Liver (tissue), 8 donors: ENCODE measurements at regions not wholly inside any gene's neighbourhood (a gene's known extent, or its start where the extent isn't known, plus 50 kb on each side); places are given as distances from the start of the nearest gene placed in this dataset.

ENCODE experiments used
- DNase-seq: peaks from one replicate; pipeline ENCODE4 v3.0.0-alpha.2; 2017; ENCODE audit warnings: low spot score
- H3K27ac ChIP-seq, 2 donors: one replicate each; pipeline ENCODE4 v1.7.0; 2013; ENCODE audit warnings: inconsistent platforms in 2 of 2, low read length in 2 of 2, control low read depth in 1 of 2, low read depth in 1 of 2, mild to moderate bottlenecking in 1 of 2
- H3K27me3 ChIP-seq, 4 donors: one replicate each; pipeline versions ENCODE4 v1.6.1 to v1.7.0; 2013; ENCODE audit warnings: low read length in 3 of 4, inconsistent platforms in 1 of 4, mild to moderate bottlenecking in 1 of 4, moderate library complexity in 1 of 4; ENCODE audit not compliant: control insufficient read depth in 4 of 4, insufficient read depth in 4 of 4
- H3K36me3 ChIP-seq, 4 donors: one replicate each; pipeline versions ENCODE4 v1.6.1 to v1.7.0; 2013; ENCODE audit warnings: low read length in 3 of 4, mild to moderate bottlenecking in 3 of 4, low read depth in 1 of 4, moderate library complexity in 1 of 4; ENCODE audit not compliant: control insufficient read depth in 4 of 4, insufficient read depth in 3 of 4
- H3K4me1 ChIP-seq, 4 donors: one replicate each; pipeline versions ENCODE4 v1.6.1 to v1.7.0; 2013; ENCODE audit warnings: low read length in 3 of 4, mild to moderate bottlenecking in 3 of 4, moderate library complexity in 1 of 4; ENCODE audit not compliant: control insufficient read depth in 4 of 4, insufficient read depth in 4 of 4
- H3K4me3 ChIP-seq, 3 donors: one replicate each; pipeline versions ENCODE4 v1.6.1 to v1.7.0; 2013; ENCODE audit warnings: low read length in 3 of 3, control low read depth in 1 of 3, low read depth in 1 of 3, mild to moderate bottlenecking in 1 of 3
- H3K9ac ChIP-seq, 2 donors: one replicate each; pipeline ENCODE4 v1.7.0; 2013; ENCODE audit warnings: low read length in 2 of 2, mild to moderate bottlenecking in 2 of 2, moderate library complexity in 2 of 2, control low read depth in 1 of 2, low read depth in 1 of 2
- H3K9me3 ChIP-seq, 4 donors: one replicate each; pipeline versions ENCODE4 v1.6.1 to v1.7.0; 2013; ENCODE audit warnings: low read length in 3 of 4; ENCODE audit not compliant: control insufficient read depth in 4 of 4
- ATF3 ChIP-seq: IDR thresholded peaks from 2 replicates; pipeline ENCODE4 v1.6.1; 2016; ENCODE audit warnings: antibody characterized with exemption
- CTCF ChIP-seq: fragments of 150-350 bp; IDR thresholded peaks from 2 replicates; pipeline ENCODE4 v1.5.1; 2017; ENCODE audit warnings: improper control_type of control experiment, low read depth, low read length; ENCODE audit not compliant: missing input control
- FOXA1 ChIP-seq: IDR thresholded peaks from 2 replicates; pipeline ENCODE4 v1.6.1; 2016; ENCODE audit warnings: antibody characterized with exemption
- FOXA2 ChIP-seq: IDR thresholded peaks from 2 replicates; pipeline ENCODE4 v1.6.1; 2016; ENCODE audit warnings: antibody characterized with exemption
- GABPA ChIP-seq, 2 donors: IDR thresholded peaks in 1 of 2; conservative IDR thresholded peaks in 1 of 2; 2 replicates each; pipeline ENCODE4 v1.6.1; 2016; ENCODE audit warnings: antibody characterized with exemption in 2 of 2, mild to moderate bottlenecking in 1 of 2, moderate library complexity in 1 of 2
- HNF4A ChIP-seq, 2 donors: conservative IDR thresholded peaks; 2 replicates each; pipeline ENCODE4 v1.6.1; 2016; ENCODE audit warnings: antibody characterized with exemption in 2 of 2, mild to moderate bottlenecking in 2 of 2
- HNF4G ChIP-seq: IDR thresholded peaks from 2 replicates; pipeline ENCODE4 v1.6.1; 2016; ENCODE audit warnings: antibody characterized with exemption
- JUND ChIP-seq, 2 donors: IDR thresholded peaks; 2 replicates each; pipeline ENCODE4 v1.6.1; 2016; ENCODE audit warnings: antibody characterized with exemption in 2 of 2
- MAX ChIP-seq: IDR thresholded peaks from 2 replicates; pipeline ENCODE4 v1.6.1; 2016; ENCODE audit warnings: antibody characterized with exemption
- NR2F2 ChIP-seq: IDR thresholded peaks from 2 replicates; pipeline ENCODE4 v1.6.1; 2016; ENCODE audit warnings: antibody characterized with exemption
- RAD21 ChIP-seq, 2 donors: IDR thresholded peaks; 2 replicates each; pipeline ENCODE4 v1.6.1; 2016; ENCODE audit warnings: antibody characterized with exemption in 2 of 2, mild to moderate bottlenecking in 2 of 2
- REST ChIP-seq: IDR thresholded peaks from 2 replicates; pipeline ENCODE4 v1.6.1; 2016; ENCODE audit warnings: antibody characterized with exemption, mild to moderate bottlenecking
- RXRA ChIP-seq, 2 donors: IDR thresholded peaks; 2 replicates each; pipeline ENCODE4 v1.6.1; 2017 to 2018; ENCODE audit warnings: antibody characterized with exemption in 2 of 2, mild to moderate bottlenecking in 1 of 2
- TAF1 ChIP-seq: conservative IDR thresholded peaks from 2 replicates; pipeline ENCODE4 v1.6.1; 2016; ENCODE audit warnings: antibody characterized with exemption, mild to moderate bottlenecking
- ZBTB33 ChIP-seq: IDR thresholded peaks from 2 replicates; pipeline ENCODE4 v1.6.1; 2016; ENCODE audit warnings: antibody characterized with exemption
- WGBS: extraction: QIAGEN DNeasy Blood & Tissue Kit; methylation state at CpG from one replicate; pipeline ENCODE4 v1.1.7; 2013; 5-methylcytosine and 5-hydroxymethylcytosine counted together
- donor health status: healthy.
- donor health status: healthy.
- donor health status: healthy.
- donor health status: healthy.
- donor health status: healthy.

- Histone ChIP-seq H3K36me3 (peaks cover 0 to 2% (median 0%) of the 10 kb centered on the region in 4 donors), H3K27ac (no peak overlapping the region), H3K4me3 (no peak overlapping the region), H3K27me3 (peaks cover 0 to 3% (median 0%) of the 10 kb centered on the region in 4 donors), H3K9me3 (peaks cover 8 to 23% (median 13%) of the 10 kb centered on the region in 4 donors), H3K4me1 (no peaks in the 10 kb centered on the region), H3K9ac (no peak overlapping the region)
- no peak for TF ChIP-seq TAF1
- no peak for TF ChIP-seq REST
- no peak for TF ChIP-seq NR2F2
- TF ChIP-seq ATF3: no peak
- no peak for TF ChIP-seq HNF4G
- no peak for TF ChIP-seq ZBTB33
- TF ChIP-seq RAD21 (IDR thresholded peaks at IDR 0.05): no peak
- no peak for TF ChIP-seq JUND (IDR thresholded peaks at IDR 0.05)
- no peak for TF ChIP-seq HNF4A (conservative IDR thresholded peaks at IDR 0.05)
- TF ChIP-seq RXRA (IDR thresholded peaks at IDR 0.05): no peak
- TF ChIP-seq CTCF: no peak
- no peak for TF ChIP-seq FOXA1
- no peak for TF ChIP-seq MAX
- no peak for TF ChIP-seq GABPA (IDR thresholded peaks at IDR 0.05 in 1 of 2, conservative IDR thresholded peaks at IDR 0.05 in 1 of 2)
- DNase-seq: no peak
- 52% methylated on average over 2 of the region's 2 CpGs for WGBS
Measured at GRCh38 chr15:26376243-26376642, 396.6 kb downstream of the GABRB3 start.

GRCh38 chr15:26374806-26375205, 398.1 kb downstream of the GABRB3 start:
- H3K27ac ChIP-seq: no peak overlapping the region
- no peak overlapping the region for H3K9ac ChIP-seq
- no peak overlapping the region for H3K4me3 ChIP-seq
- H3K36me3 ChIP-seq: peaks cover 0 to 2% (median 0%) of the 10 kb centered on the region in 4 donors
- 70% methylated on average over 1 of the region's 1 CpG for WGBS
- H3K4me1 ChIP-seq: no peaks in the 10 kb centered on the region
- TF ChIP-seq FOXA2 (no peak), RXRA (IDR thresholded peaks at IDR 0.05) (no peak), CTCF (no peak)
- peaks cover 8 to 23% (median 13%) of the 10 kb centered on the region in 4 donors for H3K9me3 ChIP-seq
- DNase-seq: no peak
- peaks cover 0 to 3% (median 0%) of the 10 kb centered on the region in 4 donors for H3K27me3 ChIP-seq
